GM12878 (cell line): ENCODE measurements at regions not wholly inside any gene's neighbourhood (a gene's known extent, or its start where the extent isn't known, plus 50 kb on each side); places are given as distances from the start of the nearest gene placed in this dataset.
A peak's percentile ranks its signal among the peaks of the same experiment; 100 is the strongest.

Experiments used
- CEBPB ChIP-seq, 2 experiments: fragments of 150-350 bp in 1 of 2; IDR thresholded peaks; 2 replicates each; pipeline ENCODE4 v1.6.1; 2012 to 2014; ENCODE audit warnings: low read depth in 2 of 2, low read length in 2 of 2, borderline replicate concordance in 1 of 2, inconsistent platforms in 1 of 2
- IKZF1 ChIP-seq: fragments of 450-650 bp; conservative IDR thresholded peaks from 2 replicates; pipeline ENCODE4 v1.6.1; 2017; ENCODE audit warnings: antibody characterized with exemption, mild to moderate bottlenecking
- JUNB ChIP-seq: IDR thresholded peaks from 2 replicates; pipeline ENCODE4 v1.6.1; 2016; ENCODE audit warnings: antibody characterized with exemption, mild to moderate bottlenecking
- SMAD5 ChIP-seq: IDR thresholded peaks from 2 replicates; pipeline ENCODE4 v1.6.1; 2016; ENCODE audit warnings: antibody characterized with exemption, low read depth
- STAT1 ChIP-seq: fragments of 450-650 bp; conservative IDR thresholded peaks from 2 replicates; pipeline ENCODE4 v1.6.1; 2014; ENCODE audit warnings: antibody characterized with exemption, mild to moderate bottlenecking
- TF ChIP-seq, protein P1 (sequence below): fragments of 450-650 bp; IDR thresholded peaks from 2 replicates; pipeline ENCODE4 v1.6.1; 2016; ENCODE audit warnings: mild to moderate bottlenecking
- TF ChIP-seq, protein P2 (sequence below): fragments of 450-650 bp; conservative IDR thresholded peaks from 2 replicates; pipeline ENCODE4 v1.6.1; 2017; ENCODE audit warnings: mild to moderate bottlenecking, moderate library complexity
- TF ChIP-seq, protein P3 (sequence below): IDR thresholded peaks from 2 replicates; pipeline ENCODE4 v1.6.1; 2011; ENCODE audit warnings: mild to moderate bottlenecking, low read depth, low read length, moderate library complexity; ENCODE audit not compliant: insufficient replicate concordance
- TF ChIP-seq, protein P4 (sequence below): IDR thresholded peaks from 2 replicates; pipeline ENCODE4 v1.6.1; 2012; ENCODE audit warnings: low read depth, low read length, improper control_type of control experiment
- TF ChIP-seq, protein P5 (sequence below): fragments of 450-650 bp; IDR thresholded peaks from 2 replicates; pipeline ENCODE4 v1.6.1; 2017; ENCODE audit warnings: mild to moderate bottlenecking

DNA sequence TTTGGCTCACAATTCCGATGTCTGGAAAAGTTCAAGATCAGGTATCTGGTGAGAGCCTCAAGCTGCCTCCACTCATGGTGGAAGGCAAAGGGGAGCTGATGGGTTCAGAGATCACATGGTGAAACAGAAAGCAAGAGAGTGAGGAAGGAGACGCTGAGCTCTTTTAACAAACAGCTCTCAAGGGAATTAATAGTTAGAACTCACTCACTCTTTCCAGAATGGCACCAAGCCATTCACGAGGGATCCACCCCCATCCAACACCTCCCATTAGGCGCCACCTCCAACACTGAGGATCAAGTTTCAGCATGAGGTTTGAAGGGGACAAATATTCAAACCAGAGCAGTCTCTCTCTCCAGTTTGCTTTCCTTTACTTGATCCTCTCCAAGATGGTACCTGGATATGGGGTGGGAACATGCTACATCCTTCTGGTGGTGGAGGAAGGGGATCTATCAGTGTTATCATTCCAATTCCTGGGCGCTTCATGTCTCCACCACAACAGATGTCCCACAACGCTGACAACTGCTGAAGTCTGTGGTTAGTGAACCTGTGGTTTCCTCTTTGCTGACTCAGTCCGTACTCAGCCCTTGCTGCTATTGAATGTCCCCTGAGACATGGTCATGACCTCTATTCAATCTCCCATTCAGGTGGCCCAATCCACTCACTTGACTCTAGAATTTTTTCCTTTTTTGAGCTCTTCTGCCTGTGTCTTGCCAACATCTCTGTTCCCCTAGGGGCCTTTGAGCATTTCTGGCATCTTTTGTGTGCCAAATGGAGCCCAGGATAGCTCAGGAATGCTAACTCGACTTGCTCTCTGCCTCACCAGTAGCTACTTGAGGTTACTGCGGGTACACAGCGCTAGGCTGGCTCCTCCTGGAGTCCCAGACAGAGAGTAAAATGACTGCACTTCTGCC lies 395.2 kb downstream of the MID1IP1 start (continued):
- TF ChIP-seq, protein P1, sequence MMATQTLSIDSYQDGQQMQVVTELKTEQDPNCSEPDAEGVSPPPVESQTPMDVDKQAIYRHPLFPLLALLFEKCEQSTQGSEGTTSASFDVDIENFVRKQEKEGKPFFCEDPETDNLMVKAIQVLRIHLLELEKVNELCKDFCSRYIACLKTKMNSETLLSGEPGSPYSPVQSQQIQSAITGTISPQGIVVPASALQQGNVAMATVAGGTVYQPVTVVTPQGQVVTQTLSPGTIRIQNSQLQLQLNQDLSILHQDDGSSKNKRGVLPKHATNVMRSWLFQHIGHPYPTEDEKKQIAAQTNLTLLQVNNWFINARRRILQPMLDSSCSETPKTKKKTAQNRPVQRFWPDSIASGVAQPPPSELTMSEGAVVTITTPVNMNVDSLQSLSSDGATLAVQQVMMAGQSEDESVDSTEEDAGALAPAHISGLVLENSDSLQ: peak; percentile 48; the same call in 1 of the 2 replicates
- TF ChIP-seq, protein P2, sequence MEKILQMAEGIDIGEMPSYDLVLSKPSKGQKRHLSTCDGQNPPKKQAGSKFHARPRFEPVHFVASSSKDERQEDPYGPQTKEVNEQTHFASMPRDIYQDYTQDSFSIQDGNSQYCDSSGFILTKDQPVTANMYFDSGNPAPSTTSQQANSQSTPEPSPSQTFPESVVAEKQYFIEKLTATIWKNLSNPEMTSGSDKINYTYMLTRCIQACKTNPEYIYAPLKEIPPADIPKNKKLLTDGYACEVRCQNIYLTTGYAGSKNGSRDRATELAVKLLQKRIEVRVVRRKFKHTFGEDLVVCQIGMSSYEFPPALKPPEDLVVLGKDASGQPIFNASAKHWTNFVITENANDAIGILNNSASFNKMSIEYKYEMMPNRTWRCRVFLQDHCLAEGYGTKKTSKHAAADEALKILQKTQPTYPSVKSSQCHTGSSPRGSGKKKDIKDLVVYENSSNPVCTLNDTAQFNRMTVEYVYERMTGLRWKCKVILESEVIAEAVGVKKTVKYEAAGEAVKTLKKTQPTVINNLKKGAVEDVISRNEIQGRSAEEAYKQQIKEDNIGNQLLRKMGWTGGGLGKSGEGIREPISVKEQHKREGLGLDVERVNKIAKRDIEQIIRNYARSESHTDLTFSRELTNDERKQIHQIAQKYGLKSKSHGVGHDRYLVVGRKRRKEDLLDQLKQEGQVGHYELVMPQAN: no peak
- no peak for TF ChIP-seq STAT1
- TF ChIP-seq, protein P3, sequence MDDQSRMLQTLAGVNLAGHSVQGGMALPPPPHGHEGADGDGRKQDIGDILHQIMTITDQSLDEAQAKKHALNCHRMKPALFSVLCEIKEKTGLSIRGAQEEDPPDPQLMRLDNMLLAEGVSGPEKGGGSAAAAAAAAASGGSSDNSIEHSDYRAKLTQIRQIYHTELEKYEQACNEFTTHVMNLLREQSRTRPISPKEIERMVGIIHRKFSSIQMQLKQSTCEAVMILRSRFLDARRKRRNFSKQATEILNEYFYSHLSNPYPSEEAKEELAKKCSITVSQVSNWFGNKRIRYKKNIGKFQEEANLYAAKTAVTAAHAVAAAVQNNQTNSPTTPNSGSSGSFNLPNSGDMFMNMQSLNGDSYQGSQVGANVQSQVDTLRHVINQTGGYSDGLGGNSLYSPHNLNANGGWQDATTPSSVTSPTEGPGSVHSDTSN: peak; percentile 6
- peak; percentile 94 for TF ChIP-seq IKZF1
- TF ChIP-seq, protein P4, sequence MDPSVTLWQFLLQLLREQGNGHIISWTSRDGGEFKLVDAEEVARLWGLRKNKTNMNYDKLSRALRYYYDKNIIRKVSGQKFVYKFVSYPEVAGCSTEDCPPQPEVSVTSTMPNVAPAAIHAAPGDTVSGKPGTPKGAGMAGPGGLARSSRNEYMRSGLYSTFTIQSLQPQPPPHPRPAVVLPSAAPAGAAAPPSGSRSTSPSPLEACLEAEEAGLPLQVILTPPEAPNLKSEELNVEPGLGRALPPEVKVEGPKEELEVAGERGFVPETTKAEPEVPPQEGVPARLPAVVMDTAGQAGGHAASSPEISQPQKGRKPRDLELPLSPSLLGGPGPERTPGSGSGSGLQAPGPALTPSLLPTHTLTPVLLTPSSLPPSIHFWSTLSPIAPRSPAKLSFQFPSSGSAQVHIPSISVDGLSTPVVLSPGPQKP: no peak
- TF ChIP-seq SMAD5: no peak
- TF ChIP-seq, protein P5, sequence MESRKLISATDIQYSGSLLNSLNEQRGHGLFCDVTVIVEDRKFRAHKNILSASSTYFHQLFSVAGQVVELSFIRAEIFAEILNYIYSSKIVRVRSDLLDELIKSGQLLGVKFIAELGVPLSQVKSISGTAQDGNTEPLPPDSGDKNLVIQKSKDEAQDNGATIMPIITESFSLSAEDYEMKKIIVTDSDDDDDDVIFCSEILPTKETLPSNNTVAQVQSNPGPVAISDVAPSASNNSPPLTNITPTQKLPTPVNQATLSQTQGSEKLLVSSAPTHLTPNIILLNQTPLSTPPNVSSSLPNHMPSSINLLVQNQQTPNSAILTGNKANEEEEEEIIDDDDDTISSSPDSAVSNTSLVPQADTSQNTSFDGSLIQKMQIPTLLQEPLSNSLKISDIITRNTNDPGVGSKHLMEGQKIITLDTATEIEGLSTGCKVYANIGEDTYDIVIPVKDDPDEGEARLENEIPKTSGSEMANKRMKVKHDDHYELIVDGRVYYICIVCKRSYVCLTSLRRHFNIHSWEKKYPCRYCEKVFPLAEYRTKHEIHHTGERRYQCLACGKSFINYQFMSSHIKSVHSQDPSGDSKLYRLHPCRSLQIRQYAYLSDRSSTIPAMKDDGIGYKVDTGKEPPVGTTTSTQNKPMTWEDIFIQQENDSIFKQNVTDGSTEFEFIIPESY: peak; percentile 66; the same call in 1 of the 2 replicates
- peak; percentile 50 for TF ChIP-seq JUNB
- peak in 1 of 2 experiments; percentile 70; a peak in 1 of 4 replicates for TF ChIP-seq CEBPB (IDR thresholded peaks at IDR 0.05; ENCODE audit: borderline replicate concordance in 1 of 2, low read depth in 2 of 2, low read length in 2 of 2)
